Heart left ventricle (tissue), 16 donors: ENCODE measurements at regions not wholly inside any gene's neighbourhood (a gene's known extent, or its start where the extent isn't known, plus 50 kb on each side); places are given as distances from the start of the nearest gene placed in this dataset.

Source experiments
- ATAC-seq, 4 donors: fragments of 200-7000 bp; cut with Tn5 transposase; one replicate each; pipeline ENCODE4 v1.9.1; 2020 to 2022; ENCODE audit warnings: moderate library complexity in 4 of 4, mild to moderate bottlenecking in 3 of 4, moderate number of reproducible peaks in 1 of 4
- DNase-seq, 5 donors: peaks; one replicate each; pipeline ENCODE4 v3.0.0-alpha.2; 2020
- H3K27ac ChIP-seq, 12 donors: fragments of 200-600 bp; sonication (generic) in 4 of 12; one replicate each; pipeline versions ENCODE4 v1.5.0 to v1.8.0; 2016 to 2022; ENCODE audit warnings: mild to moderate bottlenecking in 2 of 12
- H3K27me3 ChIP-seq, 9 donors: fragments of 200-600 bp; sonication (generic) in 2 of 9; one replicate each; pipeline versions ENCODE4 v1.5.1 to v1.8.0; 2016 to 2022; ENCODE audit warnings: mild to moderate bottlenecking in 3 of 9
- H3K36me3 ChIP-seq, 9 donors: fragments of 200-600 bp; sonication (generic) in 2 of 9; one replicate each; pipeline versions ENCODE4 v1.5.0 to v1.8.0; 2018 to 2022; ENCODE audit warnings: mild to moderate bottlenecking in 2 of 9
- H3K4me1 ChIP-seq, 12 donors: fragments of 200-600 bp; sonication (generic) in 4 of 12; one replicate each; pipeline versions ENCODE4 v1.5.0 to v1.8.0; 2016 to 2022; ENCODE audit warnings: mild to moderate bottlenecking in 3 of 12
- H3K4me3 ChIP-seq, 12 donors: fragments of 200-600 bp; sonication (generic) in 4 of 12; one replicate each; pipeline versions ENCODE4 v1.5.0 to v1.8.0; 2017 to 2022; ENCODE audit warnings: mild to moderate bottlenecking in 9 of 12, moderate library complexity in 4 of 12
- H3K9me3 ChIP-seq, 12 donors: fragments of 200-600 bp; sonication (generic) in 4 of 12; one replicate each; pipeline versions ENCODE4 v1.5.0 to v1.8.0; 2016 to 2022; ENCODE audit warnings: mild to moderate bottlenecking in 1 of 12
- POLR2A ChIP-seq, 2 donors: fragments of 450-650 bp; IDR thresholded peaks; one replicate each; pipeline ENCODE4 v1.6.1; 2017; ENCODE audit warnings: antibody characterized with exemption in 2 of 2, mild to moderate bottlenecking in 2 of 2, moderate library complexity in 2 of 2
- WGBS, 4 donors: extraction: QIAGEN DNeasy Blood & Tissue Kit in 2 of 4; methylation state at CpG; one replicate each; pipeline versions ENCODE4 v1.1.5 to v1.1.7; 2013 to 2018; 5-methylcytosine and 5-hydroxymethylcytosine counted together
- intact Hi-C, 10 donors: fragments of 100-400 bp; cut with DNase I; formaldehyde crosslinking; loops; one replicate each; pipeline versions ENCODE4 v1.11.1 to v1.14.2; 2022
- TF ChIP-seq, protein P1 (sequence below), 12 donors: fragments of 200-600 bp; sonication (generic) in 4 of 12; IDR thresholded peaks; one replicate each; pipeline versions ENCODE4 v1.5.0 to v1.8.0; 2018 to 2022; ENCODE audit warnings: antibody characterized with exemption in 12 of 12, mild to moderate bottlenecking in 5 of 12
- donor health status: ischemic (EF 13 %, LVEDD 7.1; RV severe dilation, severe dysfunction).
- donor health status: healthy with polysubstance abuse.
- donor health status: DM: no; HTN: yes; CAD: no.
- donor health status: DM: no; HTN: no; CAD: no.
- donor health status: ischemic (EF 25% LVEDD 6.9; RV normal size, moderate dysfunction).
- donor health status: ischemic (EF 25% LVEDD 5.7; RV mildly dilated, moderate dysfunction).
- donor health status: healthy.
- donor health status: DM: yes; HTN: yes; CAD: no.
- donor health status: ischemic (EF 35%, LVEDD 5.7; RV mildly dilated, moderate dysfunction).
- donor health status: nonischemic (EF 11% LVEDD 7.7; RV severe dilation, severe dysfunction).
- donor health status: DM: yes; HTN: yes; CAD: no.
- donor health status: PGD.
- donor health status: ischemic (EF 29% LVEDD 5.4; RV normal size, mild dysfunction).
- donor health status: nonischemic (EF 23%, LVEDD 6.1; RV moderate dilation, normal function).

DNA sequence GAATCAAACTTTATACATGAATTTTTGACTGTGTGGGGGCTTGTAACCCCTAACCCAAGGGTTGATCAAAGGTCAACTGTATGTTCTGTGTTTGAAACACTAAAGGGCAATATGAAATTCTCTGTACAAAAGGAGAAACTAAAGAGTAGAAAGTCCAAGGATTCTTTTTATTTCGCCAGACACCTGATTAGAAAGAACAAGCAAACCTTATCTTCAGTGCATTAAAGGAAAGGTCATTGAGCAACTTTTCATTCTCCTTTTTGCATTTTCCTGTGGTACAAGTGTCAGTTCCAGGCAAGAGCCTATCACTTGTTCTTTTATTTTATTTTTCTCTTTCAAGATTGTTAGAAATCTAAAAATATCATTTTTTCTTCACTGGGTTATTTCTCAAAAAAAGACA lies 430.1 kb upstream of the EPHA3 start:
- Histone ChIP-seq H3K4me1 (no peaks in the 10 kb centered on the region), H3K27me3 (no peaks in the 10 kb centered on the region), H3K36me3 (no peaks in the 10 kb centered on the region), H3K4me3 (no peak overlapping the region), H3K9me3 (no peaks in the 10 kb centered on the region), H3K27ac (no peak overlapping the region)
- intact Hi-C loops = loop anchor here in 1 of 10 donors (10.0 kb wide), 1 partner anchor 62 kb away; no protein-coding TSS in a partner anchor
- DNase-seq (no peak), ATAC-seq (no peak)
- 77 to 89% (median 84%) methylated on average over 1 of the region's 1 CpG for WGBS, 4 donors
- TF ChIP-seq, protein P1, sequence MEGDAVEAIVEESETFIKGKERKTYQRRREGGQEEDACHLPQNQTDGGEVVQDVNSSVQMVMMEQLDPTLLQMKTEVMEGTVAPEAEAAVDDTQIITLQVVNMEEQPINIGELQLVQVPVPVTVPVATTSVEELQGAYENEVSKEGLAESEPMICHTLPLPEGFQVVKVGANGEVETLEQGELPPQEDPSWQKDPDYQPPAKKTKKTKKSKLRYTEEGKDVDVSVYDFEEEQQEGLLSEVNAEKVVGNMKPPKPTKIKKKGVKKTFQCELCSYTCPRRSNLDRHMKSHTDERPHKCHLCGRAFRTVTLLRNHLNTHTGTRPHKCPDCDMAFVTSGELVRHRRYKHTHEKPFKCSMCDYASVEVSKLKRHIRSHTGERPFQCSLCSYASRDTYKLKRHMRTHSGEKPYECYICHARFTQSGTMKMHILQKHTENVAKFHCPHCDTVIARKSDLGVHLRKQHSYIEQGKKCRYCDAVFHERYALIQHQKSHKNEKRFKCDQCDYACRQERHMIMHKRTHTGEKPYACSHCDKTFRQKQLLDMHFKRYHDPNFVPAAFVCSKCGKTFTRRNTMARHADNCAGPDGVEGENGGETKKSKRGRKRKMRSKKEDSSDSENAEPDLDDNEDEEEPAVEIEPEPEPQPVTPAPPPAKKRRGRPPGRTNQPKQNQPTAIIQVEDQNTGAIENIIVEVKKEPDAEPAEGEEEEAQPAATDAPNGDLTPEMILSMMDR (IDR thresholded peaks at IDR 0.05) = no peak
- TF ChIP-seq POLR2A (IDR thresholded peaks at IDR 0.05) = no peak

- intact Hi-C loops = loop anchor here in 1 of 10 donors (10.0 kb wide), 1 partner anchor 64 kb away; no protein-coding TSS in a partner anchor
- Histone ChIP-seq H3K9me3 (no peaks in the 10 kb centered on the region), H3K4me3 (no peak overlapping the region), H3K4me1 (no peaks in the 10 kb centered on the region), H3K27me3 (no peaks in the 10 kb centered on the region), H3K27ac (no peak overlapping the region), H3K36me3 (no peaks in the 10 kb centered on the region)
- TF ChIP-seq, protein P1 (IDR thresholded peaks at IDR 0.05) = no peak
- TF ChIP-seq POLR2A (IDR thresholded peaks at IDR 0.05) = no peak
- ATAC-seq (no peak), DNase-seq (no peak)
- 94 to 98% (median 96%) methylated on average over 3 of the region's 3 CpGs for WGBS, 4 donors
These were observed 428.7 kb upstream of the EPHA3 start for GRCh38 chr3:88678747-88679146.

DNA sequence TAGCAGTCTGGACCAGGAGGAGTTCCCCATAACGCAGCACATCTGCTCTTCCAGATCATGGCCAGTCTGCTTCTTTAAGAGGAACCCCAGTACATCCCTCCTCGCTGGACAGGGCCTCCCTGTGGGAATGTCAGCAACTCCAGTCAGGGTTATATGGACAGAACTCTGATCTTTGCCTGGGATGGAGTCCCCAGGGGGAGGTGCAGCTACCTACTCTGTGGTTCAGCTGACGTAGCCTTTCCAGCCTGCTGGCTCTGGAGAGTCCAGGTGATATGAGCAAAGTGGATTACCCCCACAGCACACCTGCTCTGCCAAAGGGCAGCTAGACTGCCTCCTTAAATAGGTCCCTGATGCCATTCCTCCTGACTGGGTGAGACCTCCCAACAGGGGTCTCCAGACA lies 417.1 kb upstream of the EPHA3 start:
- intact Hi-C loops = no loop called here
- WGBS, 4 donors = 83 to 90% (median 86%) methylated on average over 3 of the region's 3 CpGs

DNA sequence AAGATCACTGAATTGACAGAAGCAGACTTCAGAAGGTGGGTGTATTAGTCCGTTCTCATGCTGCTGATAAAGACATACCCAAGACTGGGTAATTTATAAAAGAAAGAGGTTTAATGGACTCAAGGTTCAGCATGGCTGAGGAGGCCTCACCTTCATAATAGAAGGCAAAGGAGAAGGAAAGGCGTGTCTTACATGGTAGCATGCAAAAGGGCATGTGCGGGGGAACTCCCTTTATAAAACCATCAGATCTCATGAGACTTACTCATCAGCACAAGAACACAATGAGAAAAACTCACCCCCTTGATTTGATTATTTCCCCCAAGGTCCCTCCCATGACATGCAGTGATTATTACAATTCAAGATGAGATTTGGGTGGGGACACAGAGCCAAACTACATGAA lies 416.3 kb upstream of the EPHA3 start:
- H3K36me3 ChIP-seq = no peaks in the 10 kb centered on the region
- no peaks in the 10 kb centered on the region for H3K4me1 ChIP-seq
- ATAC-seq (no peak), DNase-seq (no peak)
- no peak overlapping the region for H3K4me3 ChIP-seq
- no peak overlapping the region for H3K27ac ChIP-seq
- TF ChIP-seq POLR2A (IDR thresholded peaks at IDR 0.05) = no peak
- TF ChIP-seq, protein P1 (IDR thresholded peaks at IDR 0.05) = no peak
- intact Hi-C loops = no loop called here
- WGBS, 4 donors = 89 to 95% (median 93%) methylated on average over 3 of the region's 3 CpGs
- H3K27me3 ChIP-seq = no peaks in the 10 kb centered on the region
- peaks cover 0 to 10% (median 0%) of the 10 kb centered on the region in 12 donors for H3K9me3 ChIP-seq

More for the DNA sequence above, 417.1 kb upstream of the EPHA3 start:
- Histone ChIP-seq H3K4me3 (no peak overlapping the region), H3K9me3 (peaks cover 0 to 10% (median 0%) of the 10 kb centered on the region in 12 donors), H3K27ac (no peak overlapping the region), H3K36me3 (no peaks in the 10 kb centered on the region), H3K27me3 (no peaks in the 10 kb centered on the region), H3K4me1 (no peaks in the 10 kb centered on the region)
- no peak for TF ChIP-seq POLR2A (IDR thresholded peaks at IDR 0.05)
- TF ChIP-seq, protein P1 (IDR thresholded peaks at IDR 0.05) = no peak
- DNase-seq (peak in 1 of 5 donors; percentile 12), ATAC-seq (no peak)
